CD14-positive monocyte (primary cell): ENCODE measurements at regions not wholly inside any gene's neighbourhood (a gene's known extent, or its start where the extent isn't known, plus 50 kb on each side); places are given as distances from the start of the nearest gene placed in this dataset.

Experiments used
- DNase-seq, 3 donors: peaks; one replicate each; pipeline ENCODE4 v3.0.0-alpha.2; 2011 to 2022
- H2AFZ ChIP-seq: 2 replicates; pipeline ENCODE4 v1.6.0; 2012; ENCODE audit warnings: mild to moderate bottlenecking, low read depth, low read length, inconsistent platforms; ENCODE audit not compliant: insufficient read depth, poor library complexity, severe bottlenecking
- H3K27ac ChIP-seq, 2 donors: 1 replicate in 1 of 2; 2 replicates in 1 of 2; pipeline ENCODE4 v1.5.1; 2012 to 2013; ENCODE audit warnings: low read length in 2 of 2, control low read depth in 1 of 2, inconsistent platforms in 1 of 2, low read depth in 1 of 2, mild to moderate bottlenecking in 1 of 2
- H3K27me3 ChIP-seq, 2 donors: one replicate each; pipeline versions ENCODE4 v1.6.0 to v1.6.1; 2011 to 2013; ENCODE audit warnings: low read length in 2 of 2; ENCODE audit not compliant: control insufficient read depth in 2 of 2, insufficient read depth in 2 of 2
- H3K36me3 ChIP-seq, 2 donors: replicated peaks in 1 of 2; 1 replicate in 1 of 2; 2 replicates in 1 of 2; pipeline versions ENCODE4 v1.5.1 to v1.6.1; 2012 to 2013; ENCODE audit warnings: low read length in 2 of 2, control low read depth in 1 of 2, inconsistent platforms in 1 of 2, mild to moderate bottlenecking in 1 of 2; ENCODE audit not compliant: insufficient read depth in 2 of 2, control insufficient read depth in 1 of 2
- H3K4me1 ChIP-seq, 2 donors: 1 replicate in 1 of 2; 2 replicates in 1 of 2; pipeline versions ENCODE4 v1.5.1 to v1.6.1; 2012 to 2013; ENCODE audit warnings: low read length in 2 of 2, control low read depth in 1 of 2, inconsistent platforms in 1 of 2, mild to moderate bottlenecking in 1 of 2, moderate library complexity in 1 of 2; ENCODE audit not compliant: insufficient read depth in 2 of 2, control insufficient read depth in 1 of 2
- H3K4me2 ChIP-seq: replicated peaks from 2 replicates; pipeline ENCODE3; 2012; ENCODE audit warnings: low read length, moderate library complexity, mild to moderate bottlenecking; ENCODE audit not compliant: poor library complexity, severe bottlenecking; ENCODE audit errors: extremely low read depth
- H3K4me3 ChIP-seq, 3 experiments: fragments of 200-600 bp in 1 of 3; sonication (generic) in 1 of 3; replicated peaks in 1 of 3; 1 replicate in 2 of 3; 2 replicates in 1 of 3; pipeline ENCODE4 v1.5.1; 2011 to 2013; ENCODE audit warnings: low read length in 3 of 3, mild to moderate bottlenecking in 3 of 3, control low read depth in 2 of 3, low read depth in 2 of 3, inconsistent platforms in 1 of 3, moderate library complexity in 1 of 3
- H3K79me2 ChIP-seq: 2 replicates; pipeline ENCODE4 v1.6.0; 2012; ENCODE audit warnings: mild to moderate bottlenecking, control low read depth, inconsistent platforms, low read length, moderate library complexity; ENCODE audit not compliant: insufficient read depth
- H3K9ac ChIP-seq: 2 replicates; pipeline ENCODE4 v1.6.0; 2017; ENCODE audit warnings: low read length, mild to moderate bottlenecking; ENCODE audit not compliant: insufficient read depth, poor library complexity, severe bottlenecking
- H3K9me3 ChIP-seq, 2 donors: replicated peaks in 1 of 2; 1 replicate in 1 of 2; 2 replicates in 1 of 2; pipeline versions ENCODE4 v1.5.1 to v1.6.1; 2012 to 2013; ENCODE audit warnings: low read length in 2 of 2, control low read depth in 1 of 2; ENCODE audit not compliant: control insufficient read depth in 1 of 2, insufficient read depth in 1 of 2
- H4K20me1 ChIP-seq: 2 replicates; pipeline ENCODE4 v1.6.0; 2012; ENCODE audit warnings: mild to moderate bottlenecking, low read length, control low read depth, moderate library complexity; ENCODE audit not compliant: insufficient read depth
- H3K27ac Mint-ChIP-seq, 7 donors: one replicate each; pipeline ENCODE4 v1.8.0; 2020; ENCODE audit warnings: mild to moderate bottlenecking in 7 of 7, mixed read lengths in 7 of 7, moderate library complexity in 6 of 7, inconsistent platforms in 2 of 7
- H3K27me3 Mint-ChIP-seq, 3 donors: one replicate each; pipeline ENCODE4 v1.8.0; 2021 to 2022; ENCODE audit warnings: low read depth in 3 of 3, mild to moderate bottlenecking in 3 of 3, mixed read lengths in 3 of 3, moderate library complexity in 3 of 3, inconsistent platforms in 1 of 3
- H3K36me3 Mint-ChIP-seq, 2 donors: one replicate each; pipeline ENCODE4 v1.8.0; 2020; ENCODE audit warnings: mixed read lengths in 2 of 2, inconsistent platforms in 1 of 2, mild to moderate bottlenecking in 1 of 2
- H3K4me1 Mint-ChIP-seq: one replicate; pipeline ENCODE4 v1.8.0; 2020; ENCODE audit warnings: mild to moderate bottlenecking, mixed read lengths
- H3K4me3 Mint-ChIP-seq, 2 donors: one replicate each; pipeline ENCODE4 v1.8.0; 2020; ENCODE audit warnings: mild to moderate bottlenecking in 2 of 2, mixed read lengths in 2 of 2, moderate library complexity in 1 of 2
- H3K9me3 Mint-ChIP-seq, 7 donors: one replicate each; pipeline ENCODE4 v1.8.0; 2020 to 2022; ENCODE audit warnings: mixed read lengths in 7 of 7, mild to moderate bottlenecking in 6 of 7, moderate library complexity in 6 of 7, inconsistent platforms in 2 of 7
- CTCF ChIP-seq: fragments of 200-600 bp; IDR thresholded peaks from one replicate; pipeline ENCODE4 v1.8.0; 2022; ENCODE audit warnings: antibody characterized with exemption, mild to moderate bottlenecking
- WGBS: methylation state at CpG from one replicate; pipeline ENCODE4 v1.1.5; 2013; ENCODE audit warnings: missing lambda C conversion rate; ENCODE audit not compliant: insufficient coverage; 5-methylcytosine and 5-hydroxymethylcytosine counted together
- intact Hi-C, 2 donors: fragments of 100-400 bp; cut with micrococcal nuclease; formaldehyde crosslinking; loops; one replicate each; pipeline versions ENCODE4 v1.15.0 to v1.15.1; 2023

- no peaks in the 10 kb centered on the region for H4K20me1 ChIP-seq
- H3K36me3 ChIP-seq = no peaks in the 10 kb centered on the region
- peaks cover 5 to 23% (median 15%) of the 10 kb centered on the region in 7 donors for H3K9me3 Mint-ChIP-seq
- H3K27me3 Mint-ChIP-seq = peaks cover 0 to 2% (median 0%) of the 10 kb centered on the region in 3 donors
- no peak overlapping the region for H3K4me3 ChIP-seq
- no peaks in the 10 kb centered on the region for H3K36me3 Mint-ChIP-seq
- H3K4me1 Mint-ChIP-seq = no peaks in the 10 kb centered on the region
- no peak overlapping the region for H3K9ac ChIP-seq
- no peaks in the 10 kb centered on the region for H3K79me2 ChIP-seq
- H3K4me3 Mint-ChIP-seq = no peak overlapping the region
- H3K4me1 ChIP-seq = no peaks in the 10 kb centered on the region
- H3K27ac Mint-ChIP-seq = no peak overlapping the region
- no peak overlapping the region for H3K4me2 ChIP-seq
- no peak for DNase-seq
- intact Hi-C loops = no loop called here
- WGBS = 89% methylated on average over 3 of the region's 3 CpGs
- H3K9me3 ChIP-seq = peaks cover 12 to 13% of the 10 kb centered on the region in 2 donors
- no peak overlapping the region for H2AFZ ChIP-seq
- no peak for TF ChIP-seq CTCF
- no peaks in the 10 kb centered on the region for H3K27me3 ChIP-seq
- no peak overlapping the region for H3K27ac ChIP-seq
Observed at GRCh38 chr6:40205801-40206200, 271.5 kb upstream of the MOCS1 start.

- Histone ChIP-seq H3K4me1 (no peaks in the 10 kb centered on the region), H3K4me2 (no peak overlapping the region), H4K20me1 (no peaks in the 10 kb centered on the region), H3K4me3 (no peak overlapping the region), H3K27me3 (no peaks in the 10 kb centered on the region), H3K79me2 (no peaks in the 10 kb centered on the region), H2AFZ (no peak overlapping the region), H3K36me3 (no peaks in the 10 kb centered on the region), H3K27ac (no peak overlapping the region), H3K9me3 (peaks cover 12 to 13% of the 10 kb centered on the region in 2 donors), H3K9ac (no peak overlapping the region)
- no peak for TF ChIP-seq CTCF
- 100% methylated on average over 1 of the region's 1 CpG for WGBS
- no peak overlapping the region for H3K27ac Mint-ChIP-seq
- H3K4me1 Mint-ChIP-seq = no peaks in the 10 kb centered on the region
- peaks cover 0 to 2% (median 0%) of the 10 kb centered on the region in 3 donors for H3K27me3 Mint-ChIP-seq
- H3K36me3 Mint-ChIP-seq = no peaks in the 10 kb centered on the region
- intact Hi-C loops = no loop called here
- peaks cover 4 to 24% (median 13%) of the 10 kb centered on the region in 7 donors for H3K9me3 Mint-ChIP-seq
- no peak overlapping the region for H3K4me3 Mint-ChIP-seq
- no peak for DNase-seq
Observed at GRCh38 chr6:40205004-40205403, 270.7 kb upstream of the MOCS1 start.
